HL-60/S4 (cell line): ENCODE measurements at regions not wholly inside any gene's neighbourhood (a gene's known extent, or its start where the extent isn't known, plus 50 kb on each side); places are given as distances from the start of the nearest gene placed in this dataset.

Experiments
- in situ Hi-C: fragments of 300-500 bp; cut with MboI; formaldehyde crosslinking; loops from 2 replicates; pipeline ENCODE4 v1.14.3; 2022; ENCODE audit warnings: low sequenced_read_pairs

DNA sequence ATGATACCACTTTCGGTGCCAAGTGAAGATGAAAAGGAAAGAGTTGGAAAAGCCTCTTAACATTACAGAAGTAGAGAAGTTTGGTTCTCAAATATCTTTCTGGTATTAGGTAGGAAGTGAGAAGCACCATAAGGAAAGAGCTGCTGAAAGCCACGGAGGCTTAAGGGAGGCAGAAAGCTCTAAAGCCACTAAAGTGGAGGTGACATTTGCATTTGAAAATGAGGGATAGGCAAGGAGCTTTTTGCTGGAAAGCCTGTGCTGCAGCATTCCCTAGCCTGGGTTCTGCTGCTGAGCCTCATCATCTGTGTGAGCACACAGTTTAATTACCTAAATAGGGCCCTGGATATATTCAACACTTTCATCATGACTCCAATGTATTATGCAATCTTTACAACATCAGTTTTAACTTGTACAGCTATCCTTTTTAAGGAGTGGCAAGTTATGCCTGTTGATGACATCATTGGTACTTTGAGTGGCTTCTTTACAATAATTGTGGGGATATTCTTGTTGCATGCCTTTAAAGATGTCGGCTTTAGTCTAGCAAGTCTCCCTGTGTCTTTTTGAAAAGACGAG lies 315.4 kb downstream of the RBM26 start:
- in situ Hi-C loops: no loop called here

DNA sequence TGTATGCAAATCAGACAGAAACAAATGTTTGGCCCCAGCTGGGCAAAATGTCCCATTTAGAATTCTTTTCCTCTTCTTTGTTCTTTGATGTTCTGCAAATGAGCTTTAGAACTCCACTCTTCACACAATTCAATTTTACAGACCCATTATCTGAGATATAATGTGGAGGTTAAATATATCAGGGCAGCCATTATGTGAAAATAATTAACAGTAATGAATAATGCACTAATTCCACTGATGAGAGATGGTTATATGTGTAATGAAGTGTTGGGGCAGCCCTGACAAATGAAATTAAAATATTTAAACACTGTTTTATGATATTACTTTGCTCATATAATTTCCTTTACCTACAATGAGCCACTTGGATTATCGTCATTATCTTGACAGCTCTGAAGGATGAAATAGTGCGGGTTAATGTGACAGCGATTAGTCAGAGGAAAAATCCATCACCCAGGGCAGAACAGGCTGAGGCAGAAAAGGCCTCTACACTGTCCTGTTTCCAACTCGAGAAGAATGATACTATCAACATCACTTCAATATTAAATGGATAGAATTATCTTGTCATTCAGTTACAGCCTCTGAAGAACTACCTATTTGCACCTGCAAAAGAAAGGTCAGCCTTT lies 321.1 kb downstream of the RBM26 start:
- in situ Hi-C loops: no loop called here

DNA sequence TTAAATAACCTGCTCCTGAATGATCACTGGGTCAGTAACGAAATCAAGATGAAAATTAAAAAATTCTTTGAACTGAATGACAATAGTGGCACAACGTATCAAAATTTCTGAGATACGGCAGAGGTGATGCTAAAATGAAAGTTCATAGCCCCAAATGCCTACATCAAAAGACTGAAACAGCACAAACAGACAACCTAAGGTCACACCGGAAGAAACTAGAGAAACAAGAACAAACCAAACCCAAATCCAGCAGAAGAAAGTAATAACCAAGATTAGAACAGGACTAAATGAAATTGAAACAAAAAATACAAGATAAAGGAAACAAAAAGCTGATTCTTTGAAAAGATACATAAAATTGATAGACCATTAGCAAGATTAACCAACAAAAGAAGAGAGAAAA lies 324.1 kb downstream of the RBM26 start:
- in situ Hi-C loops: no loop called here

DNA sequence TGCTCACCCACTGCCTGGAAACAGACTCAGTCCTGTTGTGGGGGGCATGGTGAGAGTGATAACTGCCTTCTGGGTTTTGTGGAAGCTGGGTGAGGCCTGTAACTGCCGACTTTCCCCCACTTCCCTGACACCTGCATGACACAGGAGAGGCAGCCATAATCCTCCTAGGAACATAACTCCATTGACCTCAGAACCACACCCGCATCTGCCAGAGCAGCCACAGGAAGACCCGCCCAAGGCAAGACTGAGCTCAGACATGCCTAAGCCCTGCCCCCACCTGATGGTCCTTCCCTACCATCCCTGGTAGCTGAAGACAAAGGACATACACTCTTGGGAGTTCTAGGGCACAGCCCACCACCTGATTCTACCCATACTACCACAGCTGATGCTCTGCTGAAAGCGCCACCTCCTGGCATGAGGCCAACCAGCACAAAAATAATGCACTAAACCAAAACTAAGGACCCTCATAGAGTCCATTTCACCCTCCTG lies 326.7 kb downstream of the RBM26 start:
- in situ Hi-C loops: no loop called here

DNA sequence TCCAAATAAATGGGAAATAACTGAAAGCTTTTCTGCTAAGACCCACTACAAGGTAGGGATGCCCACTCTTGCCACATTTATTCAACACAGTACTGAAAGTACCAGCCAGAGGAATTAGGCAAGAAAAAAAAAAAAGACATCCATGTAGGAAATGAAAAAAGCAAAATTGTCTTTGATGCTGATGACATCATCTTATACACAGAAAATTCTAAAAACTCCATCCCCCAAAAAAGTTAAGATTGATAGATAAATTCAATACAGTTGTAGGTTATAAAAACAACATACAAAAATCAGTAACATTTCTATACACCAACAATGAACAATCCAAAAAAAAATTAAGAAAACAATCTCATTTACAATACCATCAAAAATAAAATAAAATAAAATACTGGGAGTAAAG lies 330.4 kb downstream of the RBM26 start:
- in situ Hi-C loops: no loop called here

DNA sequence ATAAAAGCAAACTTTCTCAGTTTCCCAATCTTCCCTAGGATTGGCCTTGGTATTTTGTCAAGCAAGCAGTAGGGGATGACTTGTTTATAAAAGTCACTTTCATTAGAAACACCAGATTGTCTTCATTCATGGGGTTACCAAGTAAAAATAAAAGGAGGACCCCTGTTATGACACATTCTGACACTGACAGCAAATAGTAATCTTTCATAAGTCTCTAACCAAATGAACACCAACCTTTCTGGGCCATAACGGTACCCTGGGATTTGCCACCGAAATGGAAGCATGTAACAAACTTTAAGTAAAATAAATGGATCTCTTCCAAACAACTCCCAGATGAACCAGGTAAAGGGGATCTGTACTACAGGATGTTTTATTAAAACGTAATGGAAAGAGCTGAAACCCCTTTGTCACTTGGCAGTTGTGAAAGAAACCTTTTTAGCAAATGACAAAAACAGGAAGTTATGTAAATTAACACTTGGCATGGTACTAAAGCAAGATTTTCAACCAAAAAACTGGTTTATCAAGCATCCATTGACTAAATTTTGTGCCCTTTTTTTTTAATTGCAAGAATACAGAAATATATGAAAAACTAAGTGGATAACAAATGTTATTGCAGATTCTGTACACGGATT lies 335.6 kb downstream of the RBM26 start:
- in situ Hi-C loops: no loop called here

DNA sequence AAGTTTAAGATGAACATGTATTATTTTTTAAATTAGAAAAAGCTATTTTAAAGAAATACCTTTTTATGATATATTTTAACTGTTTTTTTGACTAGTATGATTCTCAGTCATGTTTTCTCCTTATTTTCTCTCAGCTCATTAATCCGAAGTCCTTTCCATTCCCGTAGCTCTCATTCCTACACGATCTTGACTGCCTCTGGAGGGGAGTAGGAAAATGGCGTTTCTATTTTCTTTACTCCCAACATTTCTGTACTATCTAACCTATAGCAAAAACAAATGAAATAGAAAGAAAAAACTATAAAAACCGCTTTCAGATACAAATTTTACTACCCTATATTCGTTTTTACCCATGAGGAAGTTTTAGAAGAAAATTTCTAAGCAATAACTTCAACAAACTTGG lies 343.8 kb downstream of the RBM26 start:
- in situ Hi-C loops: no loop called here

DNA sequence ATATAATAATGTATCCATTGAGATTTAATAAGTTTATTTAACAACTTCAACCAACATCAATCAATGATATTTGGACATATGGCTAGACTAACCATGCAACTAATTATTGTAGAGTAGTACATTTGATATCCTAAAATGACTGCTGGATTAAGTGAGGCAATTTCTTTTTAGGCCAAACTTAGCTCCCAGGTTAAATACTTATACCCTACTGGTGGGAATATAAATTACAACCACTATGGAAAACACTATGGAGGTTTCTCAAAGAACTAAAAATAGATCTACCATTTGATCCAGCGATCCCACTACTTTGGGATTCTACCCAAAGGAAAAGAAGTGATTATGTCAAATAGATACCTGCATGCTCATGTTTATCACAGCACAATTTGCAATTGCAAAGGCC lies 345.8 kb downstream of the RBM26 start:
- in situ Hi-C loops: no loop called here

DNA sequence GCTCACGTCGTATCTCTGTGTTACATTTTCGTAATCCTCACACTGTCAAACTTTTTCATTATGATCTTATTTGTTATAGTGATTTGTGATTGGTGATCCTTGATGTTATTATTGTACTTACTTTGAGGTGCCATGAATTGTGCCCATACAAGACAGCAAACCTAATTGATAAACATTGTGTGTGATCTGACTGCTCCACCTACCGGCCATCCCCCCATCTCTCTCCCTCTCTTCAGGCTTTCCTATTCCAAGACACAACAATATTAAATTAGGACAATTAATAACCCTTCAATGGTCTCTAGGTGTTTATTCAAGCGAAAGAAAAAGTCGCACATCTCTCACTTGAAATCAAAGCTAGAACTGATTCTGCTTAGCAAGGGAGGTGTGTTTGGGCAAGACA lies 349.3 kb downstream of the RBM26 start:
- in situ Hi-C loops: no loop called here

DNA sequence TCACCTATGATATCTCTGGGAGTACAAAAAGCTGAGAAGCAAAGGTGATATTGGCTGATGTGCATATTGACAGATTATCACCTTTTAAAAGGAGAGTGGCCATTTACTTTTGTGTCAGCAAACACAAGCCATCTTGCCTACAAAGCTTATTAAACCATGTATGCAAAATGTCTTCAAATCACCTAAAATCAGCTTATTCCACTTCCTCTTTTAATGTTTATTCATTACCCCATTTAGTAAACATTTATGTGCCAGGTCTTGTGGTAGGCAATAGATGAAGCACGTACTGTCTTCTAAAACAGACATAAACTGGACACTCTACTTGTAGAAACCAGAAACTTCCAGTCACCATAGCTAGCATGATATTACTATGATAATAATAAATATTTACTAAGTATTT lies 354.6 kb downstream of the RBM26 start:
- in situ Hi-C loops: no loop called here

DNA sequence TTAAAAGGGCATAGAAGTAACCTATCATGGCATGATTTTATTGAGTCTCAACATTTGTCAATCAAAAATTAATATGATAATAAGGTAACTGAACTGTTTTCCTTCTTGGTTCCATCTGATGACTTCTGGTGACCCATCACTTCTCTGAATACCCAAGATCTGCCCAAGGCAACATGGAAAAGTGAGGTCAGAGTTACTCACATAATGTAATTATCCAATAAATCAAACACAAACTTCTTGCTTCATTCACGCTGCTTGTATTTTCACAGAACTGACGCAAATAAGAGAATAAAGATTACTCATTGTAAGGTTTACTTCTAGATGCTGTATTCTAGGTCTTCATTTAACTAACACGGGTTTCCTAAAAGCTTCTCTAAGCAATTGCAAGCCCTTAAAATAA lies 361.6 kb downstream of the RBM26 start:
- in situ Hi-C loops: no loop called here

DNA sequence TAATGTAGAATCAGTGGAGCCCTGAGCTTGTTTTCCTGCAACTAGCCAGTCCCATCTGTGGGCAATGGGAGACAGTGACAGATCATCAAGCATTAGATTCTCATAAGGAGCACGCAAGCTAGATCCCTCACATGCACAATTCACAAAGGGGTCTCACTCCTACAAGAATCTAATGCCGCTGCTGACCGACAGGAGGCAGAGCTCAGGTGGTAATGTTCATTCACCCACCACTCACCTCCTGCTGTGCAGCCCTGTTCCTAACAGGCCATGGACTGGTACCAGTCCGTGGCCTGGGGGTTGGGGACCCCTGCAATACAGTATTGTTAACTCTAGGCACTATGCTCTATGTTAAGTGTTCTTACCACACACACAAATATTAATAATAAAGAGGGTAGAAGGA lies 362.8 kb downstream of the RBM26 start:
- in situ Hi-C loops: no loop called here

DNA sequence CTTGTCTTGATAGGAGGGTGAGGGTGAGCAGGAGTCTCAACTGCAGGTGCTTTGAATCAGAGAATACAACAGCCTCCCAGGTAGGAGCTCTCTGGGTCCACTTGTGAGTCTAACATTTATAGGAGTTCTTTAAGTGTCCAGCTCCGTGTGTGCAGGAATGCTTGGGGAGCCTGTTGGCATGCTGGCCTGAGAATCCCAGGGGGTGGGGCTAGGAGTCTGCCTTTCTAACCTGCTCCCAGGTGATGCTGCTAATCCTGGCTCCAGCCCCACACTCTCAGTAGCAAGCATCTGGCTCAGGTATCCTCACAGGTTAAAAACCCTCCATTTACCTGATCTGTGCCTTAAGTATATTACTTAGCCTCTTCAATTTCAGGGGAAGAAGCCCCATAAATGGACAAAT lies 368.9 kb downstream of the RBM26 start:
- in situ Hi-C loops: no loop called here

DNA sequence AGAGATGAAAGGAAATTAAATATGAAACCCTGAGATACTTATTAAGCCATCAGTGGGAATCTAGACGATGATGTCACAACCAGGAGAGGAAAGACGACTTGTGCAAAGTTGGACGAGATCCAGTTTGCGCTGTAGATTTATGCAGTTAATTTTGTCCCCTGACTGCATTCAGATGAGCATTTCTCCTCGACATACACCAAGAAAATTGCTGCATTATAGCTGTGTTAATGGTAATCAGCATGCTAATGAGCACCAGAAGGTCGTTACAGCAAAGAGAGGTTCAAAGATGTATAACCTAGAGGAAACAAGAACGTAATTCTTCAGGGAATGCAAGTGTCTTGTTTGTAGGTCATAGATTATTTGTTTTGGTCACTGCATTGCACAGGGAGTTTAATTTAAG lies 371.7 kb downstream of the RBM26 start:
- in situ Hi-C loops: no loop called here

DNA sequence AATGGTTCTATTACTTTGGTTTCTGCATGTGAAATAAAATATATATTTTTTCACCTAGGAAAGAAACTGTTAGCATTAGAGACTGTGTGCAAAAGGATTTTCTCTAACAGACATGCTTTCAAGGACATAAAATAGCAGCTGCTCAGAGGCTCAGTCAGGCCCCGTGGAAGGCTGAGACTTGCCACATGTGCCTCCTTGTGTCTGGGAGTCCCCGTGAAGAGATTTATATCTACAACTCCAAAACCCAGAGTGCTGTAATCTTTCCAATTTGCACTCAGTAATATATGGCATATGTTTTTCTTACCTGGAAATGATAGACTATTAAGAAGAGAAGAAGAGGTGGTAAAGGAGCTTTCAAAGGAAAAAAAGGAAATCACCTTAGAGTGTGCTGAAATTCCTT lies 371.6 kb upstream of the OBI1 start:
- in situ Hi-C loops: no loop called here

DNA sequence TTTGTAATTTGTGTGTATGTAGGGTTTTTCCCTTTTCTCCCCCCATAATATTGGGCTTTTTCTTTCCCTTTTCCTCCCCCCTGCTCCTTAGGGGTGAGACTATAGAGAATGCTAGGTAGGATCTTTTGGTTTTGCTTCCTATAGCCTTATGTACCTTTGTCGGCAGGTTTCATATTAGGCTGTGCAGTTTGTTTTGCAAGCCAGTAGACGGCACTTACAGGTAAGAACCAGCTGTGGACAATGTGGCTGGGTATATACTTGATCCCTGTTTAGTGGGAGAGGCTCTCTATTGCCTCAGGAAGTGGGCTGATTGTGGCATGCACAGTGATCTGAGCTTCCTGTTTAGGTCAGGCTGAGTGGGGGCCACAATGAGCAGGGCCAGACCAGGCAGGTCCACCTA lies 359.2 kb upstream of the OBI1 start:
- in situ Hi-C loops: no loop called here

DNA sequence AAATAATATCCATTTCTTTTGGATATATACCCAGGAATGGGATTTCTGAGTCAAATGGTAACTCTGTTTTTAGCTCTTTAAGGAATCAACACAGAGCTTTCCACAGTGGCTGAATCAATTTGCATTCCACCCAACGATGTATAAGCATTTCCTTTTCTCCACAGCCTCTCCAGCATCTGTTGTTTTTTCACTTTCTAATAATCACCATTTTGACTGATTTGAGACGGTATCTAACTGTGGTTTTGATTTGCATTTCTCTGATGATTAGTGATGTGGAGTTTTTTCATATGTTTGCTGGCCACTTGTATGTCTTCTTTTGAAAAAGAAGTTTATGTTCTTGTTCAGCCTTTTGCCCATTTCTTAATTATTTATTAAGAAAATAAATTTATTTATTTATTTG lies 352.2 kb upstream of the OBI1 start:
- in situ Hi-C loops: no loop called here

DNA sequence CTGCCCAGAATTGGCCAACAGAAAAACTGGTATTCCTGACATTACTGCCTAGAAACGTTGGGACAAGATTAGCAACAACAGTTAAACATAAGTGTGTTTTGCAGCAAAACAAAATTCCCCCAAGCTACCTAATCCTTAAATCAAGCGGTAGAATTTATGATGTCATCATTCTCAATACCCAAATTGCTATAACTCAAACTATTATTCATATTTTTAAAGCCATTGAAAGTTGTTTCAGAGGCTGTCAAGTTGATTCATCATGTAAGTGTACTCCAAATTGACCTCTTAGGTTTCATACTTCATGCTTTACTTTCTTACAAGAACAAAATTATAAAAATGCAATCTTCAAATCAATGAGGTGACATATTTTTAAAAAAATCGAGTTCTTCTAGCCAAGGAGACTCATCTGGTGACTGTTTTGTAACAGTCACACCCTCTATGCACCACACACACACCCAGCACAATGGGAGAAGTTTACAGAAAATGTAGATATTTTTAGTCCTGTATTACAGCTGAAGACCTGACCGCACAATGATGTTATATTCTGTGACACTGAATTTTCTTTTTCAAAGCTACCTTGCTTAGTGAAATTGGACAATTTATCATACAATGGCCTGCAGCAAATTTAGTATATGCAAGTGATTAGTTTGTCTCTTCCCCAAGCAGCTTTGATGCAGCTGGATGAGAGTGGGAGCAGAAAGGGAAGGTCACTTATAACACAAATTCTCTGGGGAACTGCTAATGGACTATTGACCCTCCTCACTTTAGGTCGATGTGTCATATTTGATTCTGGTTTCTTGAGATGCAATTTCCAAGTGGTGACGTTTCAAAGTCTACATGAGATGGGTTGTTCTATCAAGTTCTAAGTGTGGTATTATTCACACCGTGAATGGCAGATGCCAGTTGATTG lies 345.3 kb upstream of the OBI1 start:
- in situ Hi-C loops: no loop called here

DNA sequence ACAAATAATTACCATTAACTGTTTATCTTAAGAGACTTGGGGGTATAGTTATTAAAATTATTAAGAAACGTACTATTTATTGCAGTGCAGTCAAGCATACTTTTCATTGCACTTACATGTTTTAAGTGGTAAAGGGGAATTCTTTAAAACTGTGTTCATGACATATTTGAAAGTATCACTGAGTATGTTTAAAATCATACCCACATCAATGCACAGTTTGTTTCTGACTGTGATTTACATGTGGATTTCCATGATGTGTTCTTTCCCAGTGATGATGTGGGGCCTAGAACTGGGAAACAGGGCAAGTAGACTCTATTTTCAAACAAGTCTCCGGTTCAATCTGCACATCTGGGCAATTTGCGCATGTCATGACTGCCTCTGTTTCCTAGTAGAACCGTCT lies 340.5 kb upstream of the OBI1 start:
- in situ Hi-C loops: no loop called here

DNA sequence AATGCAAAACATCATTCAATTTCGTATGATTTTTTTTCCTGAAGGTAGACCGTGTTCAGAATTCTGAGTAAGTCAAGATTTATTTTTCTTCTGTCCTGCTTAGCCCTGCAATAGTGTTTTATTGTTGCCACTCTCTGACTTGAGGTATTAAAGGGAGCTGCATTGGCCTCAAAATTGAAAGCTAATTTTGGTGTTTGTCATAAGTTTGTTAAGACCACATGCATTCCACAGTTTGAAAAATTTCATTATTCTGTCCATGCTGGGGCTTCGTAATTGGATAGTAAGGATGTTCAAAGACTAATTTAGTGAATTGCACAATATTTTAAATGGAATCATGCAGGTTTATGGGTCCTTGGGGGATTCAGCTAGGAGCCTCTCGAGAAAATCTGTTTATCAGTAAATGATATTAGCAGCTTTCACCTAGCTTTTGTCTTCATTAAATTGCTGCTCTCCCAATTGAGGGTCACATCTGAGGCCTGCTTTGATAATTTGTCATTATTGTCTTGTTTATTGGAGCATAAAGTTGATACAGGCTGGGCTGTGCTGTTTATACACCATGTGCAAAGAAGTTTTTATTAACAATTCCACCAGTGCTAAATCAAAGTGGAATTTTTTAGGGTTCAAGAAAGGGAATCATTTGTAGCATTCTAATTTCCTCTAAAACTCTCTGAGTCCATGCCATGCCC lies 339.8 kb upstream of the OBI1 start:
- in situ Hi-C loops: no loop called here
